ENCODE measurements at regions not wholly inside any gene's neighbourhood (a gene's known extent, or its start where the extent isn't known, plus 50 kb on each side); places are given as distances from the start of the nearest gene placed in this dataset.

GRCh38 chr15:31605467-31605931 lies 278.9 kb downstream of the KLF13 start:
- TF ChIP-seq POLR2AphosphoS5 (IDR thresholded peaks at IDR 0.05; ENCODE audit: borderline replicate concordance, low read depth, low read length), result no peak
- no peak for TF ChIP-seq EZH2 (IDR thresholded peaks at IDR 0.05)
- no peak for TF ChIP-seq FOXP2 (optimal IDR thresholded peaks at IDR 0.05; ENCODE audit: control extremely low read depth, extremely low read length, insufficient read depth)
